Spleen (tissue), 11 donors: ENCODE measurements at regions not wholly inside any gene's neighbourhood (a gene's known extent, or its start where the extent isn't known, plus 50 kb on each side); places are given as distances from the start of the nearest gene placed in this dataset.

Source experiments
- DNase-seq: peaks from one replicate; pipeline ENCODE4 v3.0.0-alpha.2; 2020
- H3K27ac ChIP-seq, 8 donors: fragments of 200-600 bp; sonication (generic) in 7 of 8; 1 replicate in 4 of 8; 2 replicates in 4 of 8; pipeline versions ENCODE4 v1.5.0 to v1.8.0; 2016 to 2021; ENCODE audit warnings: inconsistent platforms in 4 of 8, mild to moderate bottlenecking in 4 of 8, moderate library complexity in 1 of 8
- H3K27me3 ChIP-seq, 7 donors: fragments of 200-600 bp; sonication (generic) in 6 of 7; replicated peaks in 1 of 7; 1 replicate in 4 of 7; 2 replicates in 3 of 7; pipeline versions ENCODE4 v1.5.0 to v1.8.0; 2016 to 2021; ENCODE audit warnings: inconsistent platforms in 3 of 7, mild to moderate bottlenecking in 1 of 7
- H3K36me3 ChIP-seq, 6 donors: fragments of 200-600 bp; sonication (generic) in 5 of 6; 1 replicate in 4 of 6; 2 replicates in 2 of 6; pipeline versions ENCODE4 v1.5.0 to v1.8.0; 2016 to 2021; ENCODE audit warnings: inconsistent platforms in 2 of 6
- H3K4me1 ChIP-seq, 6 donors: fragments of 200-600 bp; sonication (generic) in 5 of 6; 1 replicate in 3 of 6; 2 replicates in 3 of 6; pipeline versions ENCODE4 v1.5.0 to v1.8.0; 2016 to 2021; ENCODE audit warnings: inconsistent platforms in 3 of 6
- H3K4me3 ChIP-seq, 8 donors: fragments of 200-600 bp; sonication (generic) in 7 of 8; 1 replicate in 4 of 8; 2 replicates in 4 of 8; pipeline versions ENCODE4 v1.5.0 to v1.8.0; 2016 to 2021; ENCODE audit warnings: inconsistent platforms in 4 of 8, mild to moderate bottlenecking in 4 of 8, moderate library complexity in 2 of 8
- H3K9me3 ChIP-seq, 8 donors: fragments of 200-600 bp; sonication (generic) in 7 of 8; 1 replicate in 4 of 8; 2 replicates in 4 of 8; pipeline versions ENCODE4 v1.5.0 to v1.8.0; 2016 to 2021; ENCODE audit warnings: inconsistent platforms in 4 of 8
- POLR2A ChIP-seq, 3 donors: fragments of 450-650 bp; IDR thresholded peaks; one replicate each; pipeline ENCODE4 v1.5.1; 2017; ENCODE audit warnings: antibody characterized with exemption in 3 of 3, mild to moderate bottlenecking in 1 of 3
- POLR2AphosphoS5 ChIP-seq, 3 donors: sonication (generic); formaldehyde crosslinking; IDR thresholded peaks; one replicate each; pipeline ENCODE4 v1.5.1; 2017; ENCODE audit warnings: antibody characterized with exemption in 3 of 3
- WGBS, 5 donors: extraction: QIAGEN DNeasy Blood & Tissue Kit in 3 of 5; methylation state at CpG; one replicate each; pipeline versions ENCODE4 v1.1.5 to v1.1.7; 2013 to 2018; 5-methylcytosine and 5-hydroxymethylcytosine counted together
- intact Hi-C: fragments of 100-400 bp; cut with DNase I; formaldehyde crosslinking; loops from one replicate; pipeline ENCODE4 v1.15.0; 2023; ENCODE audit warnings: low total_unique reads
- TF ChIP-seq, protein P1 (sequence below), 11 experiments: fragments of 200-600 bp in 7 of 11; fragments of 450-650 bp in 4 of 11; sonication (generic) in 4 of 11; IDR thresholded peaks in 8 of 11; conservative IDR thresholded peaks in 3 of 11; 1 replicate in 7 of 11; 2 replicates in 4 of 11; pipeline versions ENCODE4 v1.4.0 to v1.8.0; 2016 to 2021; ENCODE audit warnings: antibody characterized with exemption in 11 of 11, inconsistent platforms in 4 of 11, mild to moderate bottlenecking in 1 of 11
- donor health status: healthy with polysubstance abuse.
- donor health status: DM: no; HTN: no; CAD: no; lungs with moderate emphysema.
- donor health status: DM: no; HTN: no; CAD: no.
- donor health status: Bipolar disorder and iron deficiency.
- donor health status: healthy.
- donor health status: DM: no; HTN: no; CAD: no.
- donor health status: DM: yes; HTN: yes; CAD: no.

GRCh38 chr2:34627003-34627402 lies 1027.9 kb upstream of the FAM98A start:
- no peaks in the 10 kb centered on the region for H3K36me3 ChIP-seq
- intact Hi-C loops: no loop called here
- WGBS, 5 donors: 70 to 86% (median 79%) methylated on average over 3 of the region's 3 CpGs
- no peak for TF ChIP-seq POLR2A (IDR thresholded peaks at IDR 0.05)
- TF ChIP-seq, protein P1, sequence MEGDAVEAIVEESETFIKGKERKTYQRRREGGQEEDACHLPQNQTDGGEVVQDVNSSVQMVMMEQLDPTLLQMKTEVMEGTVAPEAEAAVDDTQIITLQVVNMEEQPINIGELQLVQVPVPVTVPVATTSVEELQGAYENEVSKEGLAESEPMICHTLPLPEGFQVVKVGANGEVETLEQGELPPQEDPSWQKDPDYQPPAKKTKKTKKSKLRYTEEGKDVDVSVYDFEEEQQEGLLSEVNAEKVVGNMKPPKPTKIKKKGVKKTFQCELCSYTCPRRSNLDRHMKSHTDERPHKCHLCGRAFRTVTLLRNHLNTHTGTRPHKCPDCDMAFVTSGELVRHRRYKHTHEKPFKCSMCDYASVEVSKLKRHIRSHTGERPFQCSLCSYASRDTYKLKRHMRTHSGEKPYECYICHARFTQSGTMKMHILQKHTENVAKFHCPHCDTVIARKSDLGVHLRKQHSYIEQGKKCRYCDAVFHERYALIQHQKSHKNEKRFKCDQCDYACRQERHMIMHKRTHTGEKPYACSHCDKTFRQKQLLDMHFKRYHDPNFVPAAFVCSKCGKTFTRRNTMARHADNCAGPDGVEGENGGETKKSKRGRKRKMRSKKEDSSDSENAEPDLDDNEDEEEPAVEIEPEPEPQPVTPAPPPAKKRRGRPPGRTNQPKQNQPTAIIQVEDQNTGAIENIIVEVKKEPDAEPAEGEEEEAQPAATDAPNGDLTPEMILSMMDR (IDR thresholded peaks at IDR 0.05 in 8 of 11, conservative IDR thresholded peaks at IDR 0.05 in 3 of 11): no peak
- TF ChIP-seq POLR2AphosphoS5 (IDR thresholded peaks at IDR 0.05): no peak
- no peak overlapping the region for H3K27ac ChIP-seq
- no peak overlapping the region for H3K4me3 ChIP-seq
- H3K27me3 ChIP-seq: no peaks in the 10 kb centered on the region
- no peak for DNase-seq
- no peaks in the 10 kb centered on the region for H3K4me1 ChIP-seq
- peaks cover 0 to 25% (median 12%) of the 10 kb centered on the region in 8 donors for H3K9me3 ChIP-seq

- no peaks in the 10 kb centered on the region for H3K4me1 ChIP-seq
- WGBS, 5 donors: 84 to 100% (median 90%) methylated on average over 2 to 4 of the region's 4 CpGs
- intact Hi-C loops: no loop called here
- H3K4me3 ChIP-seq: no peak overlapping the region
- H3K36me3 ChIP-seq: no peaks in the 10 kb centered on the region
- DNase-seq: no peak
- TF ChIP-seq, protein P1 (IDR thresholded peaks at IDR 0.05 in 8 of 11, conservative IDR thresholded peaks at IDR 0.05 in 3 of 11): no peak
- TF ChIP-seq POLR2AphosphoS5 (IDR thresholded peaks at IDR 0.05) (no peak), POLR2A (IDR thresholded peaks at IDR 0.05) (no peak)
- H3K9me3 ChIP-seq: peaks cover 0 to 3% (median 0%) of the 10 kb centered on the region in 8 donors
- H3K27ac ChIP-seq: no peak overlapping the region
- H3K27me3 ChIP-seq: no peaks in the 10 kb centered on the region
Measured at GRCh38 chr2:34604164-34604563, 1005.1 kb upstream of the FAM98A start.

- Histone ChIP-seq H3K27me3 (no peaks in the 10 kb centered on the region), H3K4me3 (no peak overlapping the region), H3K4me1 (no peaks in the 10 kb centered on the region), H3K27ac (no peak overlapping the region), H3K36me3 (no peaks in the 10 kb centered on the region), H3K9me3 (no peaks in the 10 kb centered on the region)
- no peak for DNase-seq
- WGBS, 5 donors: 44 to 64% (median 54%) methylated on average over 3 of the region's 3 CpGs
- intact Hi-C loops: no loop called here
- TF ChIP-seq POLR2A (IDR thresholded peaks at IDR 0.05) (no peak), POLR2AphosphoS5 (IDR thresholded peaks at IDR 0.05) (no peak)
- TF ChIP-seq, protein P1 (IDR thresholded peaks at IDR 0.05 in 8 of 11, conservative IDR thresholded peaks at IDR 0.05 in 3 of 11): no peak
Measured at GRCh38 chr2:34602262-34602661, 1003.2 kb upstream of the FAM98A start.

DNA sequence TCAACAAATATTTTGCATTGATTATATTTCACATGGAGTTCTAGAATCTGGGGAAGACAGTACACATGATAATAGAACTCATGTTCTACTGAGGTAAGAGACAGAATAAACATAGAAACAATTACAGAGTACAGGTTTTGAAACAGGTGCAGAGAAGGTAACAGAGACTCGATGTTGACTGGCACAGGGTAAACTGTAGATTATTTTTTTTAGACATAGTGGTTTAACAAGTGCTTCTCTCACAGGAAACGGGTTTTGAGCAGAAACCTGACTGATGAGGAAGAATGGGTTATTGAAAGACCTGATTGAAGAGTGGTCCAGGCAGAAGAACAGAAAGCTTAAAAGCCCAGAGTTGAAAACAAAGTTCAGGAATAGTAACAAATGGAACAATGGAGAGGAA lies 1002.5 kb upstream of the FAM98A start:
- no peak for DNase-seq
- H3K27ac ChIP-seq: no peak overlapping the region
- H3K36me3 ChIP-seq: no peaks in the 10 kb centered on the region
- no peaks in the 10 kb centered on the region for H3K27me3 ChIP-seq
- no peak overlapping the region for H3K4me3 ChIP-seq
- 31 to 48% (median 37%) methylated on average over 2 of the region's 2 CpGs for WGBS, 5 donors
- no peaks in the 10 kb centered on the region for H3K4me1 ChIP-seq
- H3K9me3 ChIP-seq: no peaks in the 10 kb centered on the region
- intact Hi-C loops: no loop called here
- TF ChIP-seq POLR2AphosphoS5 (IDR thresholded peaks at IDR 0.05) (no peak), POLR2A (IDR thresholded peaks at IDR 0.05) (no peak)
- TF ChIP-seq, protein P1 (IDR thresholded peaks at IDR 0.05 in 8 of 11, conservative IDR thresholded peaks at IDR 0.05 in 3 of 11): no peak
